Memory B cell (primary cell): ENCODE measurements at regions not wholly inside any gene's neighbourhood (a gene's known extent, or its start where the extent isn't known, plus 50 kb on each side); places are given as distances from the start of the nearest gene placed in this dataset.
"Not testable (repeated sequence)": the region's sequence is repeated elsewhere in the genome, so short reads cannot be mapped to it uniquely, and the experiment has no call there.

Source experiments
- ATAC-seq: fragments of 150-1000 bp; cut with Tn5 transposase; 2 replicates; pipeline ENCODE4 v1.10.0; 2021; ENCODE audit warnings: low read depth, mild to moderate bottlenecking, moderate library complexity
- DNase-seq, 2 donors: peaks; one replicate each; pipeline ENCODE4 v3.0.0; 2022; ENCODE audit warnings: low spot score in 2 of 2
- H3K27ac Mint-ChIP-seq: one replicate; pipeline ENCODE4 v1.8.0; 2022; ENCODE audit warnings: mild to moderate bottlenecking, moderate library complexity, mixed read lengths
- H3K27me3 Mint-ChIP-seq: one replicate; pipeline ENCODE4 v1.8.0; 2022; ENCODE audit warnings: mixed read lengths
- H3K36me3 Mint-ChIP-seq: one replicate; pipeline ENCODE4 v1.8.0; 2022; ENCODE audit warnings: mild to moderate bottlenecking, mixed read lengths
- H3K4me1 Mint-ChIP-seq: one replicate; pipeline ENCODE4 v1.8.0; 2022; ENCODE audit warnings: mixed read lengths
- H3K4me3 Mint-ChIP-seq: one replicate; pipeline ENCODE4 v1.8.0; 2022; ENCODE audit warnings: mild to moderate bottlenecking, moderate library complexity, mixed read lengths
- H3K9me3 Mint-ChIP-seq: one replicate; pipeline ENCODE4 v1.8.0; 2022; ENCODE audit warnings: mixed read lengths

- no peaks in the 10 kb centered on the region for H3K36me3 Mint-ChIP-seq
- H3K27ac Mint-ChIP-seq, result no peak overlapping the region
- H3K4me1 Mint-ChIP-seq, result no peaks in the 10 kb centered on the region
- peaks cover 4% of the 10 kb centered on the region for H3K9me3 Mint-ChIP-seq
- no peak overlapping the region for H3K4me3 Mint-ChIP-seq
- DNase-seq, result no peak
- H3K27me3 Mint-ChIP-seq, result no peaks in the 10 kb centered on the region
- no peak for ATAC-seq
Measured at GRCh38 chr9:13915591-13916301, 398.2 kb downstream of the NFIB start.

- H3K9me3 Mint-ChIP-seq, result peaks cover 4% of the 10 kb centered on the region
- ATAC-seq (no peak), DNase-seq (no peak)
- no peaks in the 10 kb centered on the region for H3K36me3 Mint-ChIP-seq
- H3K27ac Mint-ChIP-seq, result no peak overlapping the region
- no peaks in the 10 kb centered on the region for H3K4me1 Mint-ChIP-seq
- H3K27me3 Mint-ChIP-seq, result no peaks in the 10 kb centered on the region
- H3K4me3 Mint-ChIP-seq, result no peak overlapping the region
Measured at GRCh38 chr9:13915131-13915530, 398.8 kb downstream of the NFIB start.

DNA sequence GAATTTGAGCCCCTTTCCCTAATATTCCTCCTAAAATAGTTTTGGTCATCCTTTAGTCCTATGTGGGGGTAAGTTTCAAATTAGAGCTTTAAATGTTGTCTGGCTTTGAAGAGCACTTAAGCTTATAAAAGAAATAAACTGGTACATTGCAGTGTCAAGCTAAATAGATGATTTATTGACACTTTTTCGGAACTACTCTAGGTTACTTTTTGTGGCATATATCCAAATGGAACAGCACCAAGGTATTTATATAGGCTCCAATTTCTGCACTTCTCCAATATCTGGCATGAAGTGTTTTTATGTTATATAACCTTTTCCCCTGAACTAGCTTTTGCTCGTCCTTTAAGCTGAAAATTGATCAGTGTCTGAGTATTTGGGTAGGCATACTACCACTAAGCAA is 402.5 kb downstream of the NFIB start:
- Mint-ChIP-seq H3K4me3 (no peak overlapping the region), H3K36me3 (no peaks in the 10 kb centered on the region), H3K9me3 (peaks cover 4% of the 10 kb centered on the region), H3K4me1 (no peaks in the 10 kb centered on the region), H3K27me3 (no peaks in the 10 kb centered on the region), H3K27ac (no peak overlapping the region)
- DNase-seq (no peak), ATAC-seq (no peak)

DNA sequence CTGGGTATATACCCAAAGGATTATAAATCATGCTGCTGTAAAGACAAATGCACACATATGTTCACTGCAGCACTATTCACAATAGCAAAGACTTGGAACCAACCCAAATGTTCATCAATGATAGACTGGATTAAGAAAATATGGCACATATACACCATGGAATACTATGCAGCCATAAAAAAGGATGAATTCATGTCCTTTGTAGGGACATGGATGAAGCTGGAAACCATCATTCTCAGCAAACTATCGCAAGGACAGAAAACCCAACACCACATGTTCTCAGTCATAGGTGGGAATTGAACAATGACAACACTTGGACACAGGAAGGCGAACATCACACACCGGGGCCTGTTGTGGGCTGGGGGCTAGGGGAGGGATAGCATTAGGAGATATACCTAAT is 406.1 kb downstream of the NFIB start:
- H3K4me3 Mint-ChIP-seq, H3K4me1 Mint-ChIP-seq, H3K9me3 Mint-ChIP-seq, H3K27ac Mint-ChIP-seq, H3K36me3 Mint-ChIP-seq, ATAC-seq, DNase-seq, H3K27me3 Mint-ChIP-seq: not testable (repeated sequence)

GRCh38 chr9:13904746-13905145 is 409.2 kb downstream of the NFIB start:
- peaks cover 9% of the 10 kb centered on the region for H3K9me3 Mint-ChIP-seq
- ATAC-seq (no peak), DNase-seq (no peak)
- no peaks in the 10 kb centered on the region for H3K36me3 Mint-ChIP-seq
- H3K27ac Mint-ChIP-seq, result no peak overlapping the region
- no peaks in the 10 kb centered on the region for H3K4me1 Mint-ChIP-seq
- H3K27me3 Mint-ChIP-seq, result no peaks in the 10 kb centered on the region
- H3K4me3 Mint-ChIP-seq, result no peak overlapping the region

- no peaks in the 10 kb centered on the region for H3K4me1 Mint-ChIP-seq
- H3K27me3 Mint-ChIP-seq, result no peaks in the 10 kb centered on the region
- peaks cover 9% of the 10 kb centered on the region for H3K9me3 Mint-ChIP-seq
- H3K4me3 Mint-ChIP-seq, result no peak overlapping the region
- no peak for DNase-seq
- ATAC-seq, result no peak
- no peak overlapping the region for H3K27ac Mint-ChIP-seq
- H3K36me3 Mint-ChIP-seq, result no peaks in the 10 kb centered on the region
Measured at GRCh38 chr9:13904311-13904710, 409.6 kb downstream of the NFIB start.

DNA sequence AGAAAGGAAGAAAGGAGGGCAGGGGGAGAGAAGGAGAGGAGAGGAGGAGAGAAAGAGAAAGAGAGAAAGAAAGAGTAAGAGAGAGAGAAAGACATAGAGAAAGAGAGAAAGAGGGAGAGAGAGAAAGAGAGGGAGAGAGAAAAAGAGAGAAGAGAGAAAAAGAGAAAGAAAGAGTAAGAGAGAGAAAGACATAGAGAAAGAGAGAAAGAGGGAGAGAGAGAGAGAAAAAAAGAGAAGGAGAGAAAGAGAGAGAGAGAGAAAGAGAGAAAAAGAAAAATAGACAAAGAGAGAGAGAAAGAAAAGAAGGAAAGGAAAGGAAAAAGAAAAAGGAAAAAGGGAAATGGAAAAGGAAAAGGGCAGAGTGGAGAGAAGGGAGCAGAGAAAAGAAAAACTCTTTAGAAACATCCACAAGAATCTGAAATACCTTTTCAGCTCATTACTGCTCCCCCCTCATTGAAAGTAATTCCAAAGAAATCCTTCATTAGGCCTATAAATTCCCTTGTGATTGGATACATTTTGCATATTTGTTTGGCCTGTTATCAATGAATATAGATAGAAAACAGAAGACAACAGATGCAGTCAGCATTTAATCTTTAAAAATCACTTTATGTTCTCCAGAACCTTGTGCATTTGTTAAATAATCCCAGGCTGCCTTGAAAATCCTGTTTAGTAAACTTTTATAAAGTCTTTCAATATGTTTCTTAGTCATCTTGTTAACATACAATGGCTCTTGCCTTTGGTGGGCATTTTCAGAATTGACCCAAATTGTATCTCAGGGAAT is 411.5 kb downstream of the NFIB start:
- no peak overlapping the region for H3K4me3 Mint-ChIP-seq
- H3K9me3 Mint-ChIP-seq, result peaks cover 9% of the 10 kb centered on the region
- no peaks in the 10 kb centered on the region for H3K4me1 Mint-ChIP-seq
- no peak overlapping the region for H3K27ac Mint-ChIP-seq
- DNase-seq, result no peak
- H3K27me3 Mint-ChIP-seq, result no peaks in the 10 kb centered on the region
- ATAC-seq, result no peak
- H3K36me3 Mint-ChIP-seq, result no peaks in the 10 kb centered on the region

DNA sequence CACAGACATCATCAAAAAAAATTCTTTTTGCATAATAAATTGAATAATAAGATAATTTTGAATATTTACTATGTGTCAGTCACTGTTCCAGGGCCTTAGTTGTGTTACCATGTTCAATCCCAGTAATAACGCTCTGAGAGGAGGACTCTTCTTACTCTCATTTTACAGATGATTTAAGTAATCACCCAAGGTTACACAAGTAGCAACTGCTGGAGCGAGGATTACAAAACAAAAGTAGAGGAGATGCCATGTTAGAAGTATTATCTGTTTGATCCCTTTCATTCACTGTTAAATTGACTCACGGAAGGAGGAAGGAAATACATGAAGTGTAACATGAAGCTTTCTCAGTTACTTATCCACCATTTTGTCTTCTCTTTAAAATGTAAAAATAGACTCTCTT is 412.8 kb downstream of the NFIB start:
- H3K4me3 Mint-ChIP-seq, result no peak overlapping the region
- H3K4me1 Mint-ChIP-seq, result no peaks in the 10 kb centered on the region
- DNase-seq (no peak), ATAC-seq (no peak)
- H3K27ac Mint-ChIP-seq, result no peak overlapping the region
- H3K36me3 Mint-ChIP-seq, result no peaks in the 10 kb centered on the region
- H3K9me3 Mint-ChIP-seq, result peaks cover 6% of the 10 kb centered on the region
- no peaks in the 10 kb centered on the region for H3K27me3 Mint-ChIP-seq

GRCh38 chr9:13900449-13900848 is 413.5 kb downstream of the NFIB start:
- DNase-seq (no peak), ATAC-seq (no peak)
- Mint-ChIP-seq H3K27ac (no peak overlapping the region), H3K36me3 (no peaks in the 10 kb centered on the region), H3K4me3 (no peak overlapping the region), H3K9me3 (peaks cover 4% of the 10 kb centered on the region), H3K4me1 (no peaks in the 10 kb centered on the region), H3K27me3 (no peaks in the 10 kb centered on the region)

DNA sequence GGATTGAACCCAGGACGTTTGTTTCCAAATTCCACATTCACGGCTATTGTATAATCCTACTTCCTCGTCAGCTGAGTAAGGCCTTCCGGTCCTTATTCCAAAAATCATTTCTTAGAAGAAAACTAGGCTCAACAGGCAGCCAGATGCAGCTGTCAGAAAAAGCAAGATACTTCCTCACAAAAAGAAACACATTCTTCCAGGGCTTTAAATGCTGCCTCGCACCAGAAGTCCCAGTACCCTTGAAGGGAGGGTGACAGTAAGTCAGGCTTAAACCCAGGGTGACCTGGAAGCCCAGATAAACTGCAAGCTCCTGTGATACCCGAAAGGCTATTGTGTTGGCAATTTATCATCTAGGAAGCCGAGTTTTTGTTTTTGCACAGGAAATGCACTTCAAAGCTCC is 414.0 kb downstream of the NFIB start:
- Mint-ChIP-seq H3K36me3 (no peaks in the 10 kb centered on the region), H3K27ac (no peak overlapping the region)
- DNase-seq, result no peak

DNA sequence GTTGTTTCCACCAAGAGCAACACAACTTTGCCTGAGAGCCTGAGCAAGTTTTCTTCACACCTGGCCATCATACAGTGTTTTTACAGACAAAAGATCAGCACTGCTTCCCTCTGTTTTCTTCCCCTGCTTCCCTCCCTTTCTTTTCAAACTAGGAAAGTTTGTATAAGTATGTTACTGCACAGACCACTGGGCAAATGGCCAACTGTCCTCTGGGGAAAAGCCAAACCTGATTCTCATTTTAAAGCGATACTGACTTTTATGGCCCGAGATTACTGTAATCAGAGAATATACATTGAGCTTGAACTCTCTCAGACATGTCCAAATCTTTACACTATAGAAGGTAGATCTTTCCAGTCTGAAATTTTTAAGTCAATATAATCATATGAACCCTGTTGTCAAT is 415.0 kb downstream of the NFIB start:
- no peak overlapping the region for H3K27ac Mint-ChIP-seq
- H3K4me1 Mint-ChIP-seq, result no peaks in the 10 kb centered on the region
- H3K4me3 Mint-ChIP-seq, result no peak overlapping the region
- DNase-seq, result no peak
- no peak for ATAC-seq
- H3K9me3 Mint-ChIP-seq, result peaks cover 2% of the 10 kb centered on the region
- no peaks in the 10 kb centered on the region for H3K27me3 Mint-ChIP-seq
- no peaks in the 10 kb centered on the region for H3K36me3 Mint-ChIP-seq

More for the DNA sequence above, 414.0 kb downstream of the NFIB start:
- Mint-ChIP-seq H3K27me3 (no peaks in the 10 kb centered on the region), H3K9me3 (peaks cover 2% of the 10 kb centered on the region), H3K4me1 (no peaks in the 10 kb centered on the region), H3K4me3 (no peak overlapping the region)
- ATAC-seq, result no peak

- Mint-ChIP-seq H3K9me3 (peaks cover 2% of the 10 kb centered on the region), H3K27ac (no peak overlapping the region), H3K4me3 (no peak overlapping the region), H3K36me3 (no peaks in the 10 kb centered on the region), H3K27me3 (no peaks in the 10 kb centered on the region), H3K4me1 (no peaks in the 10 kb centered on the region)
- DNase-seq (no peak), ATAC-seq (no peak)
Measured at GRCh38 chr9:13896922-13897835, 416.8 kb downstream of the NFIB start.

GRCh38 chr9:13896047-13896446 is 417.9 kb downstream of the NFIB start:
- H3K36me3 Mint-ChIP-seq, result no peaks in the 10 kb centered on the region
- ATAC-seq (no peak), DNase-seq (no peak)
- no peak overlapping the region for H3K27ac Mint-ChIP-seq
- no peaks in the 10 kb centered on the region for H3K4me1 Mint-ChIP-seq
- no peak overlapping the region for H3K4me3 Mint-ChIP-seq
- peaks cover 3% of the 10 kb centered on the region for H3K9me3 Mint-ChIP-seq
- no peaks in the 10 kb centered on the region for H3K27me3 Mint-ChIP-seq

GRCh38 chr9:13885258-13885657 is 428.7 kb downstream of the NFIB start:
- Mint-ChIP-seq H3K27me3 (no peaks in the 10 kb centered on the region), H3K27ac (no peak overlapping the region), H3K4me1 (no peaks in the 10 kb centered on the region), H3K9me3 (peaks cover 12% of the 10 kb centered on the region), H3K4me3 (no peak overlapping the region), H3K36me3 (no peaks in the 10 kb centered on the region)
- DNase-seq (no peak), ATAC-seq (no peak)
